H9 (cell line): ENCODE measurements at regions not wholly inside any gene's neighbourhood (a gene's known extent, or its start where the extent isn't known, plus 50 kb on each side); places are given as distances from the start of the nearest gene placed in this dataset.

Experiments
- DNase-seq: peaks from one replicate; pipeline ENCODE4 v3.0.0-alpha.2; 2017
- H2AFZ ChIP-seq: one replicate; pipeline ENCODE4 v1.6.1; 2013; ENCODE audit warnings: mild to moderate bottlenecking, low read length, control low read depth, moderate library complexity
- H2AK5ac ChIP-seq: 2 replicates; pipeline ENCODE4 v1.6.1; 2013; ENCODE audit warnings: low read length, control low read depth, mixed read lengths; ENCODE audit not compliant: insufficient read length
- H2BK120ac ChIP-seq: one replicate; pipeline ENCODE4 v1.6.1; 2013; ENCODE audit warnings: low read depth, mild to moderate bottlenecking, low read length, control low read depth, inconsistent platforms; ENCODE audit not compliant: poor library complexity, severe bottlenecking
- H2BK12ac ChIP-seq: 2 replicates; pipeline ENCODE4 v1.6.1; 2013; ENCODE audit warnings: low read length, control low read depth, mixed read lengths, low read depth; ENCODE audit not compliant: insufficient read length
- H2BK15ac ChIP-seq: 2 replicates; pipeline ENCODE4 v1.6.1; 2013; ENCODE audit warnings: low read depth, low read length, control low read depth
- H2BK20ac ChIP-seq: one replicate; pipeline ENCODE4 v1.6.1; 2013; ENCODE audit warnings: low read depth, mild to moderate bottlenecking, low read length, control low read depth, inconsistent platforms; ENCODE audit not compliant: poor library complexity, severe bottlenecking
- H2BK5ac ChIP-seq: 2 replicates; pipeline ENCODE4 v1.6.1; 2013; ENCODE audit warnings: low read length, control low read depth, mixed read lengths; ENCODE audit not compliant: insufficient read length
- H3K14ac ChIP-seq: 2 replicates; pipeline ENCODE4 v1.6.1; 2013; ENCODE audit warnings: low read length, control low read depth; ENCODE audit not compliant: insufficient read depth
- H3K18ac ChIP-seq: 2 replicates; pipeline ENCODE4 v1.6.1; 2013; ENCODE audit warnings: low read depth, mild to moderate bottlenecking, mixed read lengths, low read length, control low read depth; ENCODE audit not compliant: insufficient read length
- H3K23ac ChIP-seq: 2 replicates; pipeline ENCODE4 v1.6.1; 2013; ENCODE audit warnings: low read length, control low read depth, mixed read lengths, low read depth; ENCODE audit not compliant: insufficient read length
- H3K23me2 ChIP-seq: 2 replicates; pipeline ENCODE4 v1.6.1; 2013; ENCODE audit warnings: low read depth, mild to moderate bottlenecking, mixed read lengths, low read length, control low read depth; ENCODE audit not compliant: insufficient read length, poor library complexity, severe bottlenecking
- H3K27ac ChIP-seq: 2 replicates; pipeline ENCODE4 v1.5.1; 2013; ENCODE audit warnings: low read length, control low read depth, mixed read lengths, low read depth; ENCODE audit not compliant: insufficient read length
- H3K27me3 ChIP-seq: 2 replicates; pipeline ENCODE4 v1.6.1; 2013; ENCODE audit warnings: low read length, control low read depth, inconsistent platforms; ENCODE audit not compliant: insufficient read depth
- H3K4ac ChIP-seq: 2 replicates; pipeline ENCODE4 v1.6.1; 2013; ENCODE audit warnings: low read depth, mild to moderate bottlenecking, control low read depth, inconsistent platforms, low read length, moderate library complexity
- H3K4me1 ChIP-seq: 2 replicates; pipeline ENCODE4 v1.6.1; 2013; ENCODE audit warnings: low read length, control low read depth, inconsistent platforms; ENCODE audit not compliant: insufficient read depth
- H3K4me2 ChIP-seq: 2 replicates; pipeline ENCODE4 v1.6.1; 2013; ENCODE audit warnings: low read length, control low read depth, mixed read lengths; ENCODE audit not compliant: insufficient read length, insufficient read depth
- H3K56ac ChIP-seq: 2 replicates; pipeline ENCODE4 v1.6.1; 2013; ENCODE audit warnings: low read depth, mild to moderate bottlenecking, mixed read lengths, low read length, control low read depth; ENCODE audit not compliant: insufficient read length
- H3K79me1 ChIP-seq: 2 replicates; pipeline ENCODE4 v1.6.1; 2013; ENCODE audit warnings: low read depth, mild to moderate bottlenecking, moderate library complexity, low read length, control low read depth, inconsistent platforms; ENCODE audit not compliant: insufficient read depth, poor library complexity, severe bottlenecking
- H3K79me2 ChIP-seq: 2 replicates; pipeline ENCODE4 v1.6.1; 2013; ENCODE audit warnings: low read length, control low read depth, inconsistent platforms; ENCODE audit not compliant: insufficient read depth
- H3K9ac ChIP-seq: 2 replicates; pipeline ENCODE4 v1.6.1; 2013; ENCODE audit warnings: low read length, control low read depth, mixed read lengths; ENCODE audit not compliant: insufficient read length; ENCODE audit errors: extremely low read depth
- H3K9me3 ChIP-seq: one replicate; pipeline ENCODE4 v1.6.1; 2013; ENCODE audit warnings: low read depth, low read length, inconsistent platforms; ENCODE audit not compliant: control insufficient read depth
- H3T11ph ChIP-seq: one replicate; pipeline ENCODE4 v1.6.1; 2013; ENCODE audit warnings: mild to moderate bottlenecking, low read length, control low read depth, inconsistent platforms
- H4K20me1 ChIP-seq: one replicate; pipeline ENCODE4 v1.6.1; 2013; ENCODE audit not compliant: control insufficient read depth, insufficient read length, insufficient read depth
- H4K5ac ChIP-seq: 2 replicates; pipeline ENCODE4 v1.6.1; 2013; ENCODE audit warnings: low read depth, mild to moderate bottlenecking, mixed read lengths, low read length, control low read depth; ENCODE audit not compliant: insufficient read length
- H4K8ac ChIP-seq: replicated peaks from 2 replicates; pipeline ENCODE4 v1.6.1; 2013; ENCODE audit warnings: low read length, control low read depth, mixed read lengths, low read depth; ENCODE audit not compliant: insufficient read length
- H4K91ac ChIP-seq: 2 replicates; pipeline ENCODE4 v1.6.1; 2013; ENCODE audit warnings: low read depth, mild to moderate bottlenecking, moderate library complexity, mixed read lengths, low read length, control low read depth; ENCODE audit not compliant: insufficient read length
- H3K27ac Mint-ChIP-seq, 3 experiments: 2 replicates in 2 of 3; 3 replicates in 1 of 3; pipeline ENCODE4 v1.8.0; 2020 to 2021; ENCODE audit warnings: mixed read lengths in 3 of 3, mild to moderate bottlenecking in 1 of 3, moderate library complexity in 1 of 3
- H3K27me3 Mint-ChIP-seq: 2 replicates; pipeline ENCODE4 v1.8.0; 2021; ENCODE audit warnings: low read depth, mild to moderate bottlenecking, moderate library complexity, mixed read lengths
- H3K36me3 Mint-ChIP-seq, 3 experiments: 2 replicates in 2 of 3; 3 replicates in 1 of 3; pipeline ENCODE4 v1.8.0; 2020 to 2021; ENCODE audit warnings: low read depth in 3 of 3, mixed read lengths in 3 of 3; ENCODE audit not compliant: insufficient read depth in 1 of 3
- H3K4me1 Mint-ChIP-seq, 2 experiments: 2 replicates each; pipeline ENCODE4 v1.8.0; 2020; ENCODE audit warnings: mixed read lengths in 2 of 2
- H3K4me3 Mint-ChIP-seq, 2 experiments: 2 replicates in 1 of 2; 3 replicates in 1 of 2; pipeline ENCODE4 v1.8.0; 2020 to 2021; ENCODE audit warnings: mild to moderate bottlenecking in 2 of 2, mixed read lengths in 2 of 2, moderate library complexity in 1 of 2
- H3K9me3 Mint-ChIP-seq, 2 experiments: 2 replicates in 1 of 2; 3 replicates in 1 of 2; pipeline ENCODE4 v1.8.0; 2020; ENCODE audit warnings: mild to moderate bottlenecking in 2 of 2, mixed read lengths in 2 of 2, moderate library complexity in 1 of 2
- WGBS: extraction: QIAGEN DNeasy Blood & Tissue Kit; methylation state at CpG from one replicate; pipeline ENCODE4 v1.1.7; 2013; ENCODE audit warnings: missing lambda C conversion rate, low lambda C conversion rate, mixed read lengths; ENCODE audit not compliant: insufficient read length; ENCODE audit errors: extremely low coverage; 5-methylcytosine and 5-hydroxymethylcytosine counted together
- TF ChIP-seq, protein P1 (sequence below): fragments of 200-600 bp; sonication (generic); conservative IDR thresholded peaks from 3 replicates; pipeline ENCODE4 v1.8.0; 2021; ENCODE audit warnings: antibody characterized with exemption, mild to moderate bottlenecking

DNA sequence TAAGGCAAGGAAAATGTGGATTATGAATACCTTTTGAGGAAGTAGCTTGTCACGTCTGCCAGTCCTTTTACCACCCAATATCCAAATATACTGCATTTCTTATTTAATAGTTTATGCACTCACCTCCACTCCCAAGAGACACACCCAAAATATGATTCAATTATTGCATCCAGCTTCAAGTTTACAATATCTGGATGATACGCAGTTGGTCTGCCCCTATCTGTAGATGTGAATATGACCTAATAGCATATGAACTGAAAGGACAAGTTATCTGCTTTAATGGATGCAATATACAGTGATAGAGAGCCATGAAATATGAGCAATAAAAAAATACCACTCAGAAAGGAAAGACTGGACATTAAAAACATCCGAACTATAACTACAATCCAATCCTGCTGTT lies 159.4 kb upstream of the MAGI2 start:
- H3K27ac ChIP-seq, result no peak overlapping the region
- H2AK5ac ChIP-seq, result no peak overlapping the region
- Mint-ChIP-seq H3K27me3 (no peaks in the 10 kb centered on the region; the same call in 1 of the 2 replicates), H3K4me3 (no peak overlapping the region), H3K27ac (no peak overlapping the region), H3K9me3 (peaks cover 3 to 6% of the 10 kb centered on the region in 2 experiments; a peak in 4 of 5 replicates), H3K4me1 (peaks cover 0 to 6% of the 10 kb centered on the region in 2 experiments; a peak in 3 of 4 replicates), H3K36me3 (peaks cover 0 to 7% (median 1%) of the 10 kb centered on the region in 3 experiments; a peak in 2 of 7 replicates)
- no peak for DNase-seq
- no peak overlapping the region for H4K5ac ChIP-seq
- no peak overlapping the region for H2BK12ac ChIP-seq
- H3T11ph ChIP-seq, result no peak overlapping the region
- no peak overlapping the region for H2BK20ac ChIP-seq
- no peaks in the 10 kb centered on the region for H3K79me1 ChIP-seq
- H3K23ac ChIP-seq, result no peak overlapping the region
- H2AFZ ChIP-seq, result no peak overlapping the region
- no peak overlapping the region for H4K8ac ChIP-seq
- H3K79me2 ChIP-seq, result no peaks in the 10 kb centered on the region
- no peak overlapping the region for H3K4ac ChIP-seq
- no CpG with 5 or more reads among the region's 3 CpGs for WGBS
- no peak overlapping the region for H4K91ac ChIP-seq
- TF ChIP-seq, protein P1, sequence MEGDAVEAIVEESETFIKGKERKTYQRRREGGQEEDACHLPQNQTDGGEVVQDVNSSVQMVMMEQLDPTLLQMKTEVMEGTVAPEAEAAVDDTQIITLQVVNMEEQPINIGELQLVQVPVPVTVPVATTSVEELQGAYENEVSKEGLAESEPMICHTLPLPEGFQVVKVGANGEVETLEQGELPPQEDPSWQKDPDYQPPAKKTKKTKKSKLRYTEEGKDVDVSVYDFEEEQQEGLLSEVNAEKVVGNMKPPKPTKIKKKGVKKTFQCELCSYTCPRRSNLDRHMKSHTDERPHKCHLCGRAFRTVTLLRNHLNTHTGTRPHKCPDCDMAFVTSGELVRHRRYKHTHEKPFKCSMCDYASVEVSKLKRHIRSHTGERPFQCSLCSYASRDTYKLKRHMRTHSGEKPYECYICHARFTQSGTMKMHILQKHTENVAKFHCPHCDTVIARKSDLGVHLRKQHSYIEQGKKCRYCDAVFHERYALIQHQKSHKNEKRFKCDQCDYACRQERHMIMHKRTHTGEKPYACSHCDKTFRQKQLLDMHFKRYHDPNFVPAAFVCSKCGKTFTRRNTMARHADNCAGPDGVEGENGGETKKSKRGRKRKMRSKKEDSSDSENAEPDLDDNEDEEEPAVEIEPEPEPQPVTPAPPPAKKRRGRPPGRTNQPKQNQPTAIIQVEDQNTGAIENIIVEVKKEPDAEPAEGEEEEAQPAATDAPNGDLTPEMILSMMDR, result no peak
- no peaks in the 10 kb centered on the region for H3K27me3 ChIP-seq
- H4K20me1 ChIP-seq, result no peaks in the 10 kb centered on the region
- no peak overlapping the region for H3K9ac ChIP-seq
- no peaks in the 10 kb centered on the region for H3K4me1 ChIP-seq
- no peak overlapping the region for H3K4me2 ChIP-seq
- no peak overlapping the region for H2BK5ac ChIP-seq
- H2BK120ac ChIP-seq, result no peak overlapping the region
- H3K23me2 ChIP-seq, result no peaks in the 10 kb centered on the region
- no peaks in the 10 kb centered on the region for H3K9me3 ChIP-seq
- H3K14ac ChIP-seq, result no peak overlapping the region
- H3K56ac ChIP-seq, result no peak overlapping the region
- H2BK15ac ChIP-seq, result no peak overlapping the region
- no peak overlapping the region for H3K18ac ChIP-seq
